GM19023 (cell line): ENCODE measurements at regions not wholly inside any gene's neighbourhood (a gene's known extent, or its start where the extent isn't known, plus 50 kb on each side); places are given as distances from the start of the nearest gene placed in this dataset.

Experiments used
- ATAC-seq: cut with Tn5 transposase; IDR thresholded peaks from one replicate; pipeline ENCODE4 v1.9.1; 2021; ENCODE audit warnings: mild to moderate bottlenecking, moderate library complexity; ENCODE audit not compliant: unreplicated experiment

- ATAC-seq, result no peak
Measured at GRCh38 chr7:136184719-136185118, 207.6 kb upstream of the MTPN start.

- ATAC-seq, result no peak
Measured at GRCh38 chr7:136183981-136184380, 206.8 kb upstream of the MTPN start.

GRCh38 chr7:136180984-136181383 lies 203.8 kb upstream of the MTPN start:
- ATAC-seq, result no peak

GRCh38 chr7:136179851-136180721 lies 202.9 kb upstream of the MTPN start:
- ATAC-seq, result no peak

GRCh38 chr7:136179154-136179553 lies 202.0 kb upstream of the MTPN start:
- ATAC-seq, result no peak

GRCh38 chr7:136174477-136175125 lies 197.4 kb upstream of the MTPN start:
- ATAC-seq, result no peak

- no peak for ATAC-seq
Measured at GRCh38 chr7:136173874-136174273, 196.7 kb upstream of the MTPN start.

- no peak for ATAC-seq
Measured at GRCh38 chr7:136171233-136171632, 194.1 kb upstream of the MTPN start.

GRCh38 chr7:136168821-136169220 lies 191.7 kb upstream of the MTPN start:
- no peak for ATAC-seq

GRCh38 chr7:136167991-136168390 lies 190.8 kb upstream of the MTPN start:
- no peak for ATAC-seq

GRCh38 chr7:136166521-136166920 lies 189.4 kb upstream of the MTPN start:
- ATAC-seq, result no peak

GRCh38 chr7:136163340-136163801 lies 186.2 kb upstream of the MTPN start:
- no peak for ATAC-seq

- no peak for ATAC-seq
Measured at GRCh38 chr7:136150311-136150710, 173.2 kb upstream of the MTPN start.

- ATAC-seq, result no peak
Measured at GRCh38 chr7:136148920-136149319, 171.8 kb upstream of the MTPN start.

GRCh38 chr7:136146925-136147324 lies 169.8 kb upstream of the MTPN start:
- ATAC-seq, result no peak

GRCh38 chr7:136144182-136144581 lies 167.0 kb upstream of the MTPN start:
- no peak for ATAC-seq

- no peak for ATAC-seq
Measured at GRCh38 chr7:136143271-136143670, 166.1 kb upstream of the MTPN start.

- ATAC-seq, result no peak
Measured at GRCh38 chr7:136142583-136142982, 165.4 kb upstream of the MTPN start.

GRCh38 chr7:136140469-136140868 lies 163.3 kb upstream of the MTPN start:
- no peak for ATAC-seq

GRCh38 chr7:136139417-136139816 lies 162.3 kb upstream of the MTPN start:
- ATAC-seq, result no peak

- no peak for ATAC-seq
Measured at GRCh38 chr7:136138991-136139390, 161.8 kb upstream of the MTPN start.

GRCh38 chr7:136136906-136137454 lies 159.8 kb upstream of the MTPN start:
- no peak for ATAC-seq
